Thoracic aorta (tissue), 2 donors: ENCODE measurements at regions not wholly inside any gene's neighbourhood (a gene's known extent, or its start where the extent isn't known, plus 50 kb on each side); places are given as distances from the start of the nearest gene placed in this dataset.
"Not testable (repeated sequence)": the region's sequence is repeated elsewhere in the genome, so short reads cannot be mapped to it uniquely, and the experiment has no call there.

Source experiments
- ATAC-seq: fragments of 150-250 bp; one replicate; pipeline ENCODE4 v1.8.0; 2017; ENCODE audit warnings: low read depth; ENCODE audit not compliant: insufficient number of reproducible peaks, low FRiP score
- DNase-seq: peaks from one replicate; pipeline ENCODE4 v3.0.0-alpha.2; 2020; ENCODE audit warnings: low spot score
- H3K27ac ChIP-seq, 2 donors: fragments of 200-600 bp; sonication (generic); 1 replicate in 1 of 2; 2 replicates in 1 of 2; pipeline ENCODE4 v1.5.1; 2016; ENCODE audit warnings: mild to moderate bottlenecking in 2 of 2, moderate library complexity in 2 of 2
- H3K27me3 ChIP-seq: fragments of 200-600 bp; sonication (generic); replicated peaks from 2 replicates; pipeline ENCODE4 v1.6.0; 2016; ENCODE audit warnings: mild to moderate bottlenecking; ENCODE audit not compliant: insufficient read depth
- H3K36me3 ChIP-seq: fragments of 200-600 bp; sonication (generic); one replicate; pipeline ENCODE4 v1.5.1; 2016
- H3K4me1 ChIP-seq, 2 donors: fragments of 200-600 bp; sonication (generic); 1 replicate in 1 of 2; 2 replicates in 1 of 2; pipeline versions ENCODE4 v1.5.1 to v1.6.0; 2016; ENCODE audit warnings: low read depth in 2 of 2, mild to moderate bottlenecking in 1 of 2; ENCODE audit not compliant: control insufficient read depth in 1 of 2
- H3K4me3 ChIP-seq: fragments of 200-600 bp; sonication (generic); 2 replicates; pipeline ENCODE4 v1.5.1; 2016; ENCODE audit warnings: mild to moderate bottlenecking
- H3K9me3 ChIP-seq: fragments of 200-600 bp; sonication (generic); 2 replicates; pipeline ENCODE4 v1.5.1; 2016
- TF ChIP-seq, protein P1 (sequence below): fragments of 200-600 bp; sonication (generic); IDR thresholded peaks from one replicate; pipeline ENCODE4 v1.5.1; 2019; ENCODE audit warnings: antibody characterized with exemption

DNA sequence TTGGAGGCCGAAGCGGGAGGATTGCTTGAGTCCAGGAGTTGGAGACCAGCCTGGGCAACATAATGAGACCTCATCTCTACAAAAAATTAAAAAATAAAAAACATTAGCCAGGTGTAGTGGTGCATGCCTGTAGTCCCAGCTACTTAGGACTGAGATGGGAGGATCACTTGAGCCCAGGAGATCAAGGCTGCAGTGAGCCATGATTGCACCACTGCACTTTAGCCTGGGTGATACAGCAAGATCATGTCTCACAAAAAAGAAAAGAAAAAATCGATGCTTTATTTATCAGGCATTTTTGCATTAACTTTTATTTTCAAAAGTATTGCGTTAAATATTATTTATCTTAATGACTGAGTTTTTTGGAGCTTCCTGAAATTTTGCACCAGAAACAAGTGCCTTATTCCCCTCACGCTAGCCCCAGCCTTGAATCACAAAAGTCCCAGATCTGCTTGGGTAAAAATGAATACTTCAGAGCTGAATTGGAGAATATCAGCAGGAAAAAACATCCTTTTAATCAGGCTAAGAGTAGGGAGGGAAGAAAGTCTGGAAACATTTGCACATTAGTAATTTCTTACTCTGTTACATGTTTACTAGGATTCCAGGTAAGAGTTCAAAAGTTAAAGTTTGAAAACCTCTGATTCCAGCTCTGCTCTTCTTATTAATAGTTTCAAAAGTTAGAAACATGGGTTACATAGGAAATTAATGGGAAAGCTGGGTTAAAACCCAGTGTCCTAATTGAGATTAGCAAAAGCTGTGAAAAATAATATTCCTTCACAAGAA lies 111.4 kb upstream of the FOXN2 start:
- H3K4me1 ChIP-seq = no peaks in the 10 kb centered on the region
- DNase-seq (no peak), ATAC-seq (no peak)
- H3K36me3 ChIP-seq = no peaks in the 10 kb centered on the region
- H3K27ac ChIP-seq = no peak overlapping the region
- no peaks in the 10 kb centered on the region for H3K27me3 ChIP-seq
- no peaks in the 10 kb centered on the region for H3K9me3 ChIP-seq
- TF ChIP-seq, protein P1, sequence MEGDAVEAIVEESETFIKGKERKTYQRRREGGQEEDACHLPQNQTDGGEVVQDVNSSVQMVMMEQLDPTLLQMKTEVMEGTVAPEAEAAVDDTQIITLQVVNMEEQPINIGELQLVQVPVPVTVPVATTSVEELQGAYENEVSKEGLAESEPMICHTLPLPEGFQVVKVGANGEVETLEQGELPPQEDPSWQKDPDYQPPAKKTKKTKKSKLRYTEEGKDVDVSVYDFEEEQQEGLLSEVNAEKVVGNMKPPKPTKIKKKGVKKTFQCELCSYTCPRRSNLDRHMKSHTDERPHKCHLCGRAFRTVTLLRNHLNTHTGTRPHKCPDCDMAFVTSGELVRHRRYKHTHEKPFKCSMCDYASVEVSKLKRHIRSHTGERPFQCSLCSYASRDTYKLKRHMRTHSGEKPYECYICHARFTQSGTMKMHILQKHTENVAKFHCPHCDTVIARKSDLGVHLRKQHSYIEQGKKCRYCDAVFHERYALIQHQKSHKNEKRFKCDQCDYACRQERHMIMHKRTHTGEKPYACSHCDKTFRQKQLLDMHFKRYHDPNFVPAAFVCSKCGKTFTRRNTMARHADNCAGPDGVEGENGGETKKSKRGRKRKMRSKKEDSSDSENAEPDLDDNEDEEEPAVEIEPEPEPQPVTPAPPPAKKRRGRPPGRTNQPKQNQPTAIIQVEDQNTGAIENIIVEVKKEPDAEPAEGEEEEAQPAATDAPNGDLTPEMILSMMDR = no peak
- H3K4me3 ChIP-seq = no peak overlapping the region

GRCh38 chr2:48203668-48204067 lies 110.8 kb upstream of the FOXN2 start:
- TF ChIP-seq, protein P1 = no peak
- Histone ChIP-seq H3K4me1 (no peaks in the 10 kb centered on the region), H3K36me3 (no peaks in the 10 kb centered on the region), H3K27ac (no peak overlapping the region), H3K4me3 (no peak overlapping the region), H3K9me3 (no peaks in the 10 kb centered on the region), H3K27me3 (no peaks in the 10 kb centered on the region)
- no peak for ATAC-seq
- no peak for DNase-seq

- Histone ChIP-seq H3K27me3 (no peaks in the 10 kb centered on the region), H3K4me3 (no peak overlapping the region), H3K9me3 (no peaks in the 10 kb centered on the region), H3K4me1 (no peaks in the 10 kb centered on the region), H3K27ac (no peak overlapping the region), H3K36me3 (no peaks in the 10 kb centered on the region)
- ATAC-seq (no peak), DNase-seq (no peak)
- TF ChIP-seq, protein P1 = no peak
These were observed 109.7 kb upstream of the FOXN2 start for GRCh38 chr2:48204750-48205136.

- Histone ChIP-seq H3K36me3 (no peaks in the 10 kb centered on the region), H3K4me1 (no peaks in the 10 kb centered on the region), H3K27ac (no peak overlapping the region), H3K9me3 (no peaks in the 10 kb centered on the region), H3K4me3 (no peak overlapping the region), H3K27me3 (no peaks in the 10 kb centered on the region)
- DNase-seq (no peak), ATAC-seq (no peak)
- TF ChIP-seq, protein P1 = no peak
These were observed 109.2 kb upstream of the FOXN2 start for GRCh38 chr2:48205137-48205798.

DNA sequence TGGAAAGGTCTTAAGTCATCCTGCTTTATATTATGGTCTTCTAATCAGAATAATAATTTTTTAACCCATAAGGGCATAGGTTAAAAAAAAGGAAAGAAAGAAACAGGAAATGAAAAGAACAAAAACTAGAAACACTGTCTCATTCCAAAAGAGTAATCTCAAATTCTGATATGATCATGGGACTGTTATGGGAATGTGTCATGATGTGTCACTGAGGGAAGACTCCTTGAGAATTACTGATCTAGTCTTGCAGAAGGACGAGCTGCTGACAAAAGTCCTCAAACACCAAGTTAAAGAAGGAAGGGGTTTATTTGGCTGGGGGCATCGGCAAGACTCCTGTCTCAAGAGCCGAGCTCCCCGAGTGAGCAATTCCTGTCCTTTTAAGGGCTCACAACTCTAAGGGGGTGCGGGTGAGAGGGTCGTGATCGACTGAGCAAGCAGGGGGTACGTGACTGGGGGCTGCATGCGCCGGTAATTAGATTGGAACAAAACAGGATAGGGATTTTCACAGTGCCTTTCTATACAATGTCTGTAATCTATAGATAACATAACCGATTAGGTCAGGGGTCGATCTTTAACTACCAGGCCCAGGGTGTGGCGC lies 108.3 kb upstream of the FOXN2 start:
- not testable (repeated sequence) for H3K27ac ChIP-seq, H3K4me3 ChIP-seq, H3K36me3 ChIP-seq, ATAC-seq, DNase-seq, H3K27me3 ChIP-seq, H3K9me3 ChIP-seq, H3K4me1 ChIP-seq
